Right lobe of liver (tissue), 4 donors: ENCODE measurements at regions not wholly inside any gene's neighbourhood (a gene's known extent, or its start where the extent isn't known, plus 50 kb on each side); places are given as distances from the start of the nearest gene placed in this dataset.

Experiments used
- CTCF ChIP-seq, 4 donors: fragments of 200-600 bp in 3 of 4; fragments of 450-650 bp in 1 of 4; IDR thresholded peaks; one replicate each; pipeline versions ENCODE4 v1.5.1 to v1.8.0; 2016 to 2022; ENCODE audit warnings: antibody characterized with exemption in 4 of 4, mild to moderate bottlenecking in 2 of 4
- POLR2A ChIP-seq: fragments of 450-650 bp; IDR thresholded peaks from one replicate; pipeline ENCODE4 v1.6.1; 2017; ENCODE audit warnings: antibody characterized with exemption, mild to moderate bottlenecking
- donor health status: DM: no; HTN: no; CAD: no.
- donor health status: DM: no; HTN: no; CAD: no.
- donor health status: DM: no; HTN: yes; CAD: no.

DNA sequence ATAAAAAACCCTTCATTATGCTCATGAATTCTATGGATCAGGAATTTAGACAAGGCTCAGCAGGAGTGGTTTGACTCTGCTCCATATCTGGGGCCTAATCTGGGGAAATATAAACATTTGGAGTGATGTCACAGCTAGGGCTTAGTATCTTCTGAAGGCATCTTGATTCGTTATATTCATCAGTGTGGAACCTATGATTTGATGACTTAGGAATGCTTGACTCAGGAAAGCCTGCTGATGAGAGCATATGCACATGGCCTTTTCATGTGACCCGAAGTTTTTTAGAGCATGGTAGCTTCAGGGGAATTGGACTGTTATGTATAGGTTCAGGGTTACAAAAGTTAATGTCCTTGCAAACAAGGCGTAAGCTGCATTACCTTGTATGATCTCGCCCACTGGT is 184.9 kb upstream of the LRRC3B start:
- TF ChIP-seq CTCF (IDR thresholded peaks at IDR 0.05) (no peak), POLR2A (no peak)
